Lung (tissue), 11 donors: ENCODE measurements at regions not wholly inside any gene's neighbourhood (a gene's known extent, or its start where the extent isn't known, plus 50 kb on each side); places are given as distances from the start of the nearest gene placed in this dataset.

Experiments
- ATAC-seq: fragments of 200-7000 bp; cut with Tn5 transposase; one replicate; pipeline ENCODE4 v1.9.1; 2020; ENCODE audit warnings: moderate number of reproducible peaks; ENCODE audit not compliant: insufficient read depth, low FRiP score
- DNase-seq, 3 donors: peaks; one replicate each; pipeline ENCODE4 v3.0.0-alpha.2; 2013 to 2017
- H3K27ac ChIP-seq, 2 donors: one replicate each; pipeline ENCODE4 v1.5.1; 2013; ENCODE audit warnings: mild to moderate bottlenecking in 2 of 2, moderate library complexity in 2 of 2, control low read depth in 1 of 2, inconsistent platforms in 1 of 2, low read depth in 1 of 2, low read length in 1 of 2
- H3K27me3 ChIP-seq, 3 donors: one replicate each; pipeline ENCODE4 v1.5.1; 2013; ENCODE audit warnings: low read length in 2 of 3; ENCODE audit not compliant: control insufficient read depth in 3 of 3, insufficient read depth in 3 of 3
- H3K36me3 ChIP-seq, 4 donors: one replicate each; pipeline ENCODE4 v1.5.1; 2013; ENCODE audit warnings: low read length in 4 of 4, mild to moderate bottlenecking in 1 of 4, moderate library complexity in 1 of 4; ENCODE audit not compliant: control insufficient read depth in 4 of 4, insufficient read depth in 4 of 4
- H3K4me1 ChIP-seq, 5 donors: one replicate each; pipeline ENCODE4 v1.5.1; 2013; ENCODE audit warnings: low read length in 5 of 5, mild to moderate bottlenecking in 2 of 5, moderate library complexity in 1 of 5; ENCODE audit not compliant: control insufficient read depth in 5 of 5, insufficient read depth in 5 of 5
- H3K4me3 ChIP-seq: one replicate; pipeline ENCODE4 v1.5.1; 2013; ENCODE audit warnings: mild to moderate bottlenecking, control low read depth, moderate library complexity
- H3K9ac ChIP-seq, 2 donors: one replicate each; pipeline ENCODE4 v1.5.1; 2013; ENCODE audit warnings: low read length in 2 of 2, control low read depth in 1 of 2; ENCODE audit not compliant: insufficient read depth in 1 of 2
- H3K9me3 ChIP-seq, 4 donors: one replicate each; pipeline ENCODE4 v1.5.1; 2013; ENCODE audit warnings: low read length in 3 of 4, mild to moderate bottlenecking in 1 of 4, moderate library complexity in 1 of 4; ENCODE audit not compliant: control insufficient read depth in 4 of 4, insufficient read depth in 3 of 4
- CTCF ChIP-seq: IDR thresholded peaks from 2 replicates; pipeline ENCODE4 v1.5.1; 2012; ENCODE audit warnings: mild to moderate bottlenecking; ENCODE audit errors: control extremely low read depth, extremely low read depth
- WGBS, 2 donors: extraction: QIAGEN DNeasy Blood & Tissue Kit; methylation state at CpG; one replicate each; pipeline ENCODE4 v1.1.7; 2013; 5-methylcytosine and 5-hydroxymethylcytosine counted together
- donor health status: control.
- donor health status: control.
- donor health status: Bipolar disorder and iron deficiency.
- donor health status: healthy.
- donor health status: DM: yes; HTN: yes; CAD: no.

GRCh38 chr10:33524041-33524440 lies 189.6 kb upstream of the NRP1 start:
- ATAC-seq (no peak), DNase-seq (no peak)
- Histone ChIP-seq H3K4me1 (peaks cover 0 to 3% (median 0%) of the 10 kb centered on the region in 5 donors), H3K9ac (no peak overlapping the region), H3K27ac (no peak overlapping the region), H3K9me3 (peaks cover 0 to 4% (median 0%) of the 10 kb centered on the region in 4 donors), H3K4me3 (no peak overlapping the region), H3K27me3 (no peaks in the 10 kb centered on the region), H3K36me3 (no peaks in the 10 kb centered on the region)
- 85 to 89% methylated on average over 5 of the region's 5 CpGs for WGBS, 2 donors
- TF ChIP-seq CTCF, result no peak

- peaks cover 0 to 4% (median 0%) of the 10 kb centered on the region in 4 donors for H3K9me3 ChIP-seq
- H3K27ac ChIP-seq, result no peak overlapping the region
- no peak for TF ChIP-seq CTCF
- no peak overlapping the region for H3K4me3 ChIP-seq
- DNase-seq (no peak), ATAC-seq (no peak)
- H3K4me1 ChIP-seq, result peaks cover 0 to 3% (median 0%) of the 10 kb centered on the region in 5 donors
- 93 to 96% methylated on average over 6 of the region's 6 CpGs for WGBS, 2 donors
- H3K27me3 ChIP-seq, result no peaks in the 10 kb centered on the region
- H3K36me3 ChIP-seq, result no peaks in the 10 kb centered on the region
- H3K9ac ChIP-seq, result no peak overlapping the region
Observed at GRCh38 chr10:33523236-33523792, 188.8 kb upstream of the NRP1 start.

- 94 to 96% methylated on average over 3 of the region's 3 CpGs for WGBS, 2 donors
- Histone ChIP-seq H3K27ac (no peak overlapping the region), H3K36me3 (no peaks in the 10 kb centered on the region), H3K4me1 (peaks cover 0 to 3% (median 0%) of the 10 kb centered on the region in 5 donors), H3K4me3 (no peak overlapping the region), H3K9ac (no peak overlapping the region), H3K27me3 (no peaks in the 10 kb centered on the region), H3K9me3 (peaks cover 0 to 2% (median 0%) of the 10 kb centered on the region in 4 donors)
- TF ChIP-seq CTCF, result no peak
- ATAC-seq, result no peak
- DNase-seq, result no peak
Observed at GRCh38 chr10:33521904-33522303, 187.4 kb upstream of the NRP1 start.

GRCh38 chr10:33521062-33521461 lies 186.6 kb upstream of the NRP1 start:
- Histone ChIP-seq H3K27ac (no peak overlapping the region), H3K9ac (no peak overlapping the region), H3K27me3 (no peaks in the 10 kb centered on the region), H3K36me3 (no peaks in the 10 kb centered on the region), H3K9me3 (peaks cover 0 to 2% (median 0%) of the 10 kb centered on the region in 4 donors), H3K4me1 (peaks cover 0 to 3% (median 0%) of the 10 kb centered on the region in 5 donors), H3K4me3 (no peak overlapping the region)
- ATAC-seq (no peak), DNase-seq (no peak)
- TF ChIP-seq CTCF, result no peak
- 12 to 26% methylated on average over 4 of the region's 4 CpGs for WGBS, 2 donors
